ENCODE measurements at regions not wholly inside any gene's neighbourhood (a gene's known extent, or its start where the extent isn't known, plus 50 kb on each side); places are given as distances from the start of the nearest gene placed in this dataset.

- Histone ChIP-seq H3K4me3 (no peak overlapping the region), H3K27ac (no peak overlapping the region), H3K27me3 (no peaks in the 10 kb centered on the region), H3K36me3 (no peaks in the 10 kb centered on the region), H3K4me1 (peaks cover 0 to 8% (median 0%) of the 10 kb centered on the region in 12 donors), H3K9me3 (no peaks in the 10 kb centered on the region)
- DNase-seq (no peak), ATAC-seq (no peak)
- 71 to 80% (median 76%) methylated on average over 7 to 8 of the region's 8 CpGs for WGBS, 4 donors
- TF ChIP-seq CTCF (IDR thresholded peaks at IDR 0.05) (no peak), POLR2A (IDR thresholded peaks at IDR 0.05) (no peak)
- intact Hi-C loops (cut with DNase I), result loop anchor here in 6 of 10 donors (2.0 to 10.0 kb wide), 4 partner anchors 337 to 444 kb away; partner anchors contain the start of gene GSE1 (in 5 of the 6)
Observed at GRCh38 chr16:85274924-85275323, 162.7 kb upstream of the CIBAR2 start.

GRCh38 chr16:85275533-85276249 lies 163.4 kb upstream of the CIBAR2 start:
- intact Hi-C loops (cut with DNase I), result loop anchor here in 6 of 10 donors (2.0 to 10.0 kb wide), 4 partner anchors 337 to 443 kb away; partner anchors contain the start of gene GSE1 (in 5 of the 6)
- H3K27ac ChIP-seq, result no peak overlapping the region
- H3K4me3 ChIP-seq, result no peak overlapping the region
- peak; percentile 42 to 80 (median 72) for ATAC-seq
- peak; percentile 60 to 85 (median 65) for DNase-seq
- 30 to 42% (median 38%) methylated on average over 13 to 16 of the region's 16 CpGs for WGBS, 4 donors
- no peaks in the 10 kb centered on the region for H3K36me3 ChIP-seq
- H3K9me3 ChIP-seq, result no peaks in the 10 kb centered on the region
- TF ChIP-seq CTCF (IDR thresholded peaks at IDR 0.05) (peak; percentile 82 to 93 (median 89)), POLR2A (IDR thresholded peaks at IDR 0.05) (no peak)
- H3K4me1 ChIP-seq, result peaks cover 0 to 8% (median 0%) of the 10 kb centered on the region in 12 donors
- no peaks in the 10 kb centered on the region for H3K27me3 ChIP-seq

GRCh38 chr16:85276258-85276657 lies 164.0 kb upstream of the CIBAR2 start:
- Histone ChIP-seq H3K4me1 (peaks cover 0 to 8% (median 0%) of the 10 kb centered on the region in 12 donors), H3K36me3 (no peaks in the 10 kb centered on the region), H3K27ac (no peak overlapping the region), H3K4me3 (no peak overlapping the region), H3K27me3 (no peaks in the 10 kb centered on the region), H3K9me3 (no peaks in the 10 kb centered on the region)
- DNase-seq (peak in 1 of 5 donors; percentile 63), ATAC-seq (no peak)
- intact Hi-C loops (cut with DNase I), result loop anchor here in 6 of 10 donors (5.0 to 10.0 kb wide), 3 partner anchors 336 to 439 kb away; partner anchors contain the start of gene GSE1 (in 5 of the 6)
- WGBS, 4 donors, result 83 to 95% (median 87%) methylated on average over 12 of the region's 12 CpGs
- no peak for TF ChIP-seq POLR2A (IDR thresholded peaks at IDR 0.05)
- no peak for TF ChIP-seq CTCF (IDR thresholded peaks at IDR 0.05)

GRCh38 chr16:85276721-85277120 lies 164.4 kb upstream of the CIBAR2 start:
- no peaks in the 10 kb centered on the region for H3K36me3 ChIP-seq
- no peak for ATAC-seq
- intact Hi-C loops (cut with DNase I), result loop anchor here in 6 of 10 donors (5.0 to 10.0 kb wide), 3 partner anchors 336 to 438 kb away; partner anchors contain the start of gene GSE1 (in 5 of the 6)

More at GRCh38 chr16:85276721-85277120, 164.4 kb upstream of the CIBAR2 start:
- Histone ChIP-seq H3K4me3 (no peak overlapping the region), H3K9me3 (no peaks in the 10 kb centered on the region), H3K27me3 (no peaks in the 10 kb centered on the region), H3K27ac (no peak overlapping the region), H3K4me1 (peaks cover 0 to 8% (median 0%) of the 10 kb centered on the region in 12 donors)
- WGBS, 4 donors, result 91 to 99% (median 94%) methylated on average over 8 to 10 of the region's 10 CpGs
- no peak for DNase-seq
- TF ChIP-seq CTCF (IDR thresholded peaks at IDR 0.05) (no peak), POLR2A (IDR thresholded peaks at IDR 0.05) (no peak)

Measured in heart left ventricle (tissue), 16 donors.